HepG2 (cell line): ENCODE measurements at regions not wholly inside any gene's neighbourhood (a gene's known extent, or its start where the extent isn't known, plus 50 kb on each side); places are given as distances from the start of the nearest gene placed in this dataset.

ENCODE experiments used
- BRD4 ChIP-seq: sonication (generic); formaldehyde crosslinking; IDR thresholded peaks from 2 replicates; pipeline ENCODE4 v1.4.0; 2020; ENCODE audit warnings: missing genetic modification reagents
- FOXK2 ChIP-seq: fragments of 450-650 bp; IDR thresholded peaks from 2 replicates; pipeline ENCODE4 v1.6.1; 2016
- GABPB1 ChIP-seq: IDR thresholded peaks from 2 replicates; pipeline ENCODE4 v1.6.1; 2016; ENCODE audit warnings: mild to moderate bottlenecking, missing genetic modification reagents, moderate library complexity, missing compliant biosample characterization
- HMG20A ChIP-seq: IDR thresholded peaks from 2 replicates; pipeline ENCODE4 v1.6.1; 2016; ENCODE audit warnings: borderline replicate concordance
- KDM3A ChIP-seq: IDR thresholded peaks from 2 replicates; pipeline ENCODE4 v1.6.1; 2018; ENCODE audit warnings: low read depth, missing compliant biosample characterization
- NFIB ChIP-seq: sonication (generic); formaldehyde crosslinking; IDR thresholded peaks from 2 replicates; pipeline ENCODE4 v1.9.0; 2021; ENCODE audit warnings: missing genetic modification reagents, mild to moderate bottlenecking, borderline replicate concordance
- NKX3-1 ChIP-seq: sonication (generic); formaldehyde crosslinking; IDR thresholded peaks from 2 replicates; pipeline ENCODE4 v1.5.0; 2020; ENCODE audit warnings: missing genetic modification reagents
- SP5 ChIP-seq: IDR thresholded peaks from 2 replicates; pipeline ENCODE4 v1.6.1; 2016; ENCODE audit warnings: low read depth, borderline replicate concordance
- TAF15 ChIP-seq: fragments of 200-400 bp; formaldehyde crosslinking; IDR thresholded peaks from one replicate; pipeline ENCODE4 v1.6.1; 2018; ENCODE audit warnings: mild to moderate bottlenecking, low read depth, low read length; ENCODE audit not compliant: poor library complexity, severe bottlenecking
- USF2 ChIP-seq, 2 experiments: sonication (generic) in 1 of 2; formaldehyde crosslinking in 1 of 2; IDR thresholded peaks; 2 replicates each; pipeline versions ENCODE4 v1.5.1 to v1.6.1; 2011 to 2020; ENCODE audit warnings: borderline replicate concordance in 1 of 2, low read depth in 1 of 2, low read length in 1 of 2, mild to moderate bottlenecking in 1 of 2, missing genetic modification reagents in 1 of 2, moderate library complexity in 1 of 2
- ZBTB20 ChIP-seq: sonication (generic); formaldehyde crosslinking; IDR thresholded peaks from 2 replicates; pipeline ENCODE4 v1.8.1; 2023; ENCODE audit warnings: missing genetic modification reagents, low read depth, mild to moderate bottlenecking, borderline replicate concordance
- ZBTB37 ChIP-seq: sonication (generic); formaldehyde crosslinking; IDR thresholded peaks from 2 replicates; pipeline ENCODE4 v1.4.0; 2020; ENCODE audit warnings: mild to moderate bottlenecking, missing genetic modification reagents
- ZMYM3 ChIP-seq: sonication (generic); formaldehyde crosslinking; IDR thresholded peaks from 2 replicates; pipeline ENCODE4 v1.5.1; 2020; ENCODE audit warnings: mild to moderate bottlenecking, missing genetic modification reagents
- ZNF558 ChIP-seq: sonication (generic); formaldehyde crosslinking; IDR thresholded peaks from 2 replicates; pipeline ENCODE4 v1.9.0; 2022; ENCODE audit warnings: mild to moderate bottlenecking, missing genetic modification reagents, borderline replicate concordance
- ZNF570 ChIP-seq: sonication (generic); formaldehyde crosslinking; IDR thresholded peaks from 2 replicates; pipeline ENCODE4 v1.4.0; 2020; ENCODE audit warnings: mild to moderate bottlenecking, missing genetic modification reagents, borderline replicate concordance
- ZNF619 ChIP-seq: sonication (generic); formaldehyde crosslinking; IDR thresholded peaks from 2 replicates; pipeline ENCODE4 v1.4.0; 2020; ENCODE audit warnings: mild to moderate bottlenecking, missing genetic modification reagents
- ZNF629 ChIP-seq: sonication (generic); formaldehyde crosslinking; conservative IDR thresholded peaks from 2 replicates; pipeline ENCODE4 v1.5.0; 2020; ENCODE audit warnings: missing genetic modification reagents
- ZNF878 ChIP-seq: sonication (generic); formaldehyde crosslinking; IDR thresholded peaks from 2 replicates; pipeline ENCODE4 v1.8.1; 2023; ENCODE audit warnings: mild to moderate bottlenecking, missing genetic modification reagents, moderate library complexity
- TF ChIP-seq, protein P1 (sequence below): sonication (generic); formaldehyde crosslinking; conservative IDR thresholded peaks from 2 replicates; pipeline ENCODE4 v1.4.0; 2020; ENCODE audit warnings: mild to moderate bottlenecking, missing genetic modification reagents, moderate library complexity
- TF ChIP-seq, protein P2 (sequence below): IDR thresholded peaks from 2 replicates; pipeline ENCODE4 v1.4.0; 2020; ENCODE audit warnings: mild to moderate bottlenecking, missing genetic modification reagents

- TF ChIP-seq, protein P1, sequence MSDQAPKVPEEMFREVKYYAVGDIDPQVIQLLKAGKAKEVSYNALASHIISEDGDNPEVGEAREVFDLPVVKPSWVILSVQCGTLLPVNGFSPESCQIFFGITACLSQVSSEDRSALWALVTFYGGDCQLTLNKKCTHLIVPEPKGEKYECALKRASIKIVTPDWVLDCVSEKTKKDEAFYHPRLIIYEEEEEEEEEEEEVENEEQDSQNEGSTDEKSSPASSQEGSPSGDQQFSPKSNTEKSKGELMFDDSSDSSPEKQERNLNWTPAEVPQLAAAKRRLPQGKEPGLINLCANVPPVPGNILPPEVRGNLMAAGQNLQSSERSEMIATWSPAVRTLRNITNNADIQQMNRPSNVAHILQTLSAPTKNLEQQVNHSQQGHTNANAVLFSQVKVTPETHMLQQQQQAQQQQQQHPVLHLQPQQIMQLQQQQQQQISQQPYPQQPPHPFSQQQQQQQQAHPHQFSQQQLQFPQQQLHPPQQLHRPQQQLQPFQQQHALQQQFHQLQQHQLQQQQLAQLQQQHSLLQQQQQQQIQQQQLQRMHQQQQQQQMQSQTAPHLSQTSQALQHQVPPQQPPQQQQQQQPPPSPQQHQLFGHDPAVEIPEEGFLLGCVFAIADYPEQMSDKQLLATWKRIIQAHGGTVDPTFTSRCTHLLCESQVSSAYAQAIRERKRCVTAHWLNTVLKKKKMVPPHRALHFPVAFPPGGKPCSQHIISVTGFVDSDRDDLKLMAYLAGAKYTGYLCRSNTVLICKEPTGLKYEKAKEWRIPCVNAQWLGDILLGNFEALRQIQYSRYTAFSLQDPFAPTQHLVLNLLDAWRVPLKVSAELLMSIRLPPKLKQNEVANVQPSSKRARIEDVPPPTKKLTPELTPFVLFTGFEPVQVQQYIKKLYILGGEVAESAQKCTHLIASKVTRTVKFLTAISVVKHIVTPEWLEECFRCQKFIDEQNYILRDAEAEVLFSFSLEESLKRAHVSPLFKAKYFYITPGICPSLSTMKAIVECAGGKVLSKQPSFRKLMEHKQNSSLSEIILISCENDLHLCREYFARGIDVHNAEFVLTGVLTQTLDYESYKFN, result peak; percentile 92
- TF ChIP-seq ZNF558 (no peak), USF2 (IDR thresholded peaks at IDR 0.05; ENCODE audit: low read depth, low read length) (no peak), USF2 (CRISPR knock-in tag; IDR thresholded peaks at IDR 0.05; ENCODE audit: borderline replicate concordance) (no peak), TAF15 (no peak), NFIB (CRISPR knock-in tag) (no peak), ZBTB37 (CRISPR knock-in tag) (no peak), ZNF570 (CRISPR knock-in tag) (no peak), ZNF629 (no peak), ZBTB20 (CRISPR knock-in tag) (no peak; the same call in 1 of the 2 replicates), SP5 (peak; percentile 58; the same call in 1 of the 2 replicates), ZNF878 (CRISPR knock-in tag) (peak; percentile 18; the same call in 1 of the 2 replicates), FOXK2 (peak; percentile 78; the same call in 1 of the 2 replicates), BRD4 (CRISPR knock-in tag) (0 out of 2 replicates have a peak, but pooled peaks have one; percentile 37), ZMYM3 (CRISPR knock-in tag) (no peak), NKX3-1 (CRISPR knock-in tag) (no peak), ZNF619 (no peak), HMG20A (CRISPR knock-in tag) (peak; percentile 89), GABPB1 (CRISPR knock-in tag) (no peak), KDM3A (CRISPR knock-in tag) (no peak)
- TF ChIP-seq, protein P2, sequence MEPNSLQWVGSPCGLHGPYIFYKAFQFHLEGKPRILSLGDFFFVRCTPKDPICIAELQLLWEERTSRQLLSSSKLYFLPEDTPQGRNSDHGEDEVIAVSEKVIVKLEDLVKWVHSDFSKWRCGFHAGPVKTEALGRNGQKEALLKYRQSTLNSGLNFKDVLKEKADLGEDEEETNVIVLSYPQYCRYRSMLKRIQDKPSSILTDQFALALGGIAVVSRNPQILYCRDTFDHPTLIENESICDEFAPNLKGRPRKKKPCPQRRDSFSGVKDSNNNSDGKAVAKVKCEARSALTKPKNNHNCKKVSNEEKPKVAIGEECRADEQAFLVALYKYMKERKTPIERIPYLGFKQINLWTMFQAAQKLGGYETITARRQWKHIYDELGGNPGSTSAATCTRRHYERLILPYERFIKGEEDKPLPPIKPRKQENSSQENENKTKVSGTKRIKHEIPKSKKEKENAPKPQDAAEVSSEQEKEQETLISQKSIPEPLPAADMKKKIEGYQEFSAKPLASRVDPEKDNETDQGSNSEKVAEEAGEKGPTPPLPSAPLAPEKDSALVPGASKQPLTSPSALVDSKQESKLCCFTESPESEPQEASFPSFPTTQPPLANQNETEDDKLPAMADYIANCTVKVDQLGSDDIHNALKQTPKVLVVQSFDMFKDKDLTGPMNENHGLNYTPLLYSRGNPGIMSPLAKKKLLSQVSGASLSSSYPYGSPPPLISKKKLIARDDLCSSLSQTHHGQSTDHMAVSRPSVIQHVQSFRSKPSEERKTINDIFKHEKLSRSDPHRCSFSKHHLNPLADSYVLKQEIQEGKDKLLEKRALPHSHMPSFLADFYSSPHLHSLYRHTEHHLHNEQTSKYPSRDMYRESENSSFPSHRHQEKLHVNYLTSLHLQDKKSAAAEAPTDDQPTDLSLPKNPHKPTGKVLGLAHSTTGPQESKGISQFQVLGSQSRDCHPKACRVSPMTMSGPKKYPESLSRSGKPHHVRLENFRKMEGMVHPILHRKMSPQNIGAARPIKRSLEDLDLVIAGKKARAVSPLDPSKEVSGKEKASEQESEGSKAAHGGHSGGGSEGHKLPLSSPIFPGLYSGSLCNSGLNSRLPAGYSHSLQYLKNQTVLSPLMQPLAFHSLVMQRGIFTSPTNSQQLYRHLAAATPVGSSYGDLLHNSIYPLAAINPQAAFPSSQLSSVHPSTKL (CRISPR knock-in tag), result peak; percentile 97
Observed at GRCh38 chr15:53434174-53434678, 325.2 kb downstream of the WDR72 start (continued).
